ENCODE measurements at regions not wholly inside any gene's neighbourhood (a gene's known extent, or its start where the extent isn't known, plus 50 kb on each side); places are given as distances from the start of the nearest gene placed in this dataset.

- no peak for TF ChIP-seq REST (IDR thresholded peaks at IDR 0.05; ENCODE audit: borderline replicate concordance)
These were observed 480.9 kb downstream of the ZNF536 start (continued) for GRCh38 chr19:30853036-30853435.

GRCh38 chr19:30852168-30852567 is 480.0 kb downstream of the ZNF536 start:
- Histone ChIP-seq H3K27me3 (ENCODE audit: insufficient read depth, low read depth, low read length) (no peaks in the 10 kb centered on the region), H4K20me1 (ENCODE audit: insufficient read depth) (no peaks in the 10 kb centered on the region), H3K27ac (ENCODE audit: low read length) (no peak overlapping the region), H3F3A (ENCODE audit: insufficient read depth, low read length, poor library complexity, severe bottlenecking) (no peaks in the 10 kb centered on the region), H3K9me2 (ENCODE audit: insufficient read depth, low read length) (no peaks in the 10 kb centered on the region), H3K4me3 (ENCODE audit: low read length) (no peak overlapping the region), H3K4me2 (ENCODE audit: low read length) (no peak overlapping the region), H2AFZ (ENCODE audit: low read depth, low read length) (no peak overlapping the region), H3K9me3 (ENCODE audit: low read length) (no peaks in the 10 kb centered on the region), H3K36me3 (ENCODE audit: insufficient read depth, low read length) (no peaks in the 10 kb centered on the region), H3K79me2 (replicated peaks; ENCODE audit: insufficient read depth, low read length) (no peaks in the 10 kb centered on the region), H3K9ac (ENCODE audit: low read length) (no peak overlapping the region)
- TF ChIP-seq EP300 (conservative IDR thresholded peaks at IDR 0.05; ENCODE audit: poor library complexity, severe bottlenecking) (no peak), SMC3 (conservative IDR thresholded peaks at IDR 0.05; ENCODE audit: poor library complexity) (no peak), RAD21 (conservative IDR thresholded peaks at IDR 0.05) (no peak), REST (IDR thresholded peaks at IDR 0.05; ENCODE audit: borderline replicate concordance) (no peak), POLR2AphosphoS5 (IDR thresholded peaks at IDR 0.05) (no peak), MXI1 (conservative IDR thresholded peaks at IDR 0.05; ENCODE audit: poor library complexity, severe bottlenecking) (no peak)

GRCh38 chr19:30851646-30852045 is 479.5 kb downstream of the ZNF536 start:
- Histone ChIP-seq H3K36me3 (ENCODE audit: insufficient read depth, low read length) (no peaks in the 10 kb centered on the region), H2AFZ (ENCODE audit: low read depth, low read length) (no peak overlapping the region), H3K4me2 (ENCODE audit: low read length) (no peak overlapping the region), H4K20me1 (ENCODE audit: insufficient read depth) (no peaks in the 10 kb centered on the region), H3K9me3 (ENCODE audit: low read length) (no peaks in the 10 kb centered on the region), H3K9ac (ENCODE audit: low read length) (no peak overlapping the region), H3K79me2 (replicated peaks; ENCODE audit: insufficient read depth, low read length) (no peaks in the 10 kb centered on the region), H3K9me2 (ENCODE audit: insufficient read depth, low read length) (no peaks in the 10 kb centered on the region), H3K27ac (ENCODE audit: low read length) (no peak overlapping the region), H3F3A (ENCODE audit: insufficient read depth, low read length, poor library complexity, severe bottlenecking) (no peaks in the 10 kb centered on the region), H3K27me3 (ENCODE audit: insufficient read depth, low read depth, low read length) (no peaks in the 10 kb centered on the region), H3K4me3 (ENCODE audit: low read length) (no peak overlapping the region)
- TF ChIP-seq CTCF (IDR thresholded peaks at IDR 0.05; ENCODE audit: poor library complexity, severe bottlenecking): no peak
- no peak for TF ChIP-seq MXI1 (conservative IDR thresholded peaks at IDR 0.05; ENCODE audit: poor library complexity, severe bottlenecking)
- TF ChIP-seq TAF1 (IDR thresholded peaks at IDR 0.05; ENCODE audit: low read depth): no peak
- TF ChIP-seq POLR2AphosphoS5 (IDR thresholded peaks at IDR 0.05): no peak
- TF ChIP-seq REST (IDR thresholded peaks at IDR 0.05; ENCODE audit: borderline replicate concordance): no peak
- TF ChIP-seq SMC3 (conservative IDR thresholded peaks at IDR 0.05; ENCODE audit: poor library complexity): no peak
- TF ChIP-seq EZH2 (IDR thresholded peaks at IDR 0.05; ENCODE audit: borderline replicate concordance, insufficient read depth, low read length, poor library complexity, severe bottlenecking): no peak
- TF ChIP-seq RAD21 (conservative IDR thresholded peaks at IDR 0.05): no peak
- no peak for TF ChIP-seq EP300 (conservative IDR thresholded peaks at IDR 0.05; ENCODE audit: poor library complexity, severe bottlenecking)

All from neural cell (in vitro differentiated cells).